Chondrocyte (in vitro differentiated cells): ENCODE measurements at regions not wholly inside any gene's neighbourhood (a gene's known extent, or its start where the extent isn't known, plus 50 kb on each side); places are given as distances from the start of the nearest gene placed in this dataset.

Experiments used
- DNase-seq: peaks from one replicate; pipeline ENCODE4 v3.0.0; 2021; ENCODE audit warnings: mixed read lengths, low spot score
- H3K27ac Mint-ChIP-seq: one replicate; pipeline ENCODE4 v1.8.0; 2021; ENCODE audit warnings: mild to moderate bottlenecking, moderate library complexity, mixed read lengths; ENCODE audit not compliant: unreplicated experiment
- H3K27me3 Mint-ChIP-seq: 2 replicates; pipeline ENCODE4 v1.8.0; 2021; ENCODE audit warnings: low read depth, mixed read lengths
- H3K36me3 Mint-ChIP-seq: 2 replicates; pipeline ENCODE4 v1.8.0; 2021; ENCODE audit warnings: low read depth, mixed read lengths
- H3K4me1 Mint-ChIP-seq: 2 replicates; pipeline ENCODE4 v1.8.0; 2021; ENCODE audit warnings: low read depth, mild to moderate bottlenecking, mixed read lengths
- H3K4me3 Mint-ChIP-seq: one replicate; pipeline ENCODE4 v1.8.0; 2021; ENCODE audit warnings: mild to moderate bottlenecking, moderate library complexity, mixed read lengths; ENCODE audit not compliant: unreplicated experiment
- H3K9me3 Mint-ChIP-seq: 2 replicates; pipeline ENCODE4 v1.8.0; 2021; ENCODE audit warnings: low read depth, mixed read lengths
- TF ChIP-seq, protein P1 (sequence below): fragments of 200-600 bp; sonication (generic); IDR thresholded peaks from 2 replicates; pipeline ENCODE4 v1.5.0; 2021; ENCODE audit warnings: antibody characterized with exemption, mild to moderate bottlenecking, moderate library complexity

DNA sequence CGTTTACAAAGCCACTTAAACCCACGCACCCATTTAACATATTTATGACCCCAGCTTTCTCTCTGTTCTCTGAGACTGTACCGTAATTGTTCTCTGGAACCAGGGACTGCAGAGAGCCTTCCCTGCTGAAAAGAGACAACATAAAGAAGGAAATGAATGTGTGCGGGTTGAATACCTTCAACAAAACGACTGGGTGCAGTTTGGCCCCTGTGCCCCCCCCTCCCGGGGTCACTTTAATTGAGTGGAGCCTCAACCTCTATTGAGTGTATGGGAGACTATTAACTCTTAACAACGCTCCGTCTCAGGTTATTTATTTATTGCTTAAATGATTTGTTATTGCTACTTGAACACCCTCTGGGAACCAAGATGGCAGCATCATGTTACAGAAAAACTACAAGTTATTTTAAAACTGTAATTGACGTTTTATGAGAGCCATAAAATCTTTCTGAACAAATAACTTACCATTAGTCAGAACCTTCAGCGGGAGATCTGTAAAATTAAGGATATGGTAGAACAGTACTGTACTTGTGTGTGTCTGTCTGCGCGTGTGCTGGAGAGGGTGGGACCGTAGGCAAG lies 70.6 kb downstream of the GAS1 start:
- Mint-ChIP-seq H3K4me3 (no peak overlapping the region), H3K4me1 (no peaks in the 10 kb centered on the region), H3K9me3 (peaks cover 3% of the 10 kb centered on the region), H3K27me3 (no peaks in the 10 kb centered on the region), H3K36me3 (no peaks in the 10 kb centered on the region), H3K27ac (no peak overlapping the region)
- DNase-seq = no peak
- TF ChIP-seq, protein P1, sequence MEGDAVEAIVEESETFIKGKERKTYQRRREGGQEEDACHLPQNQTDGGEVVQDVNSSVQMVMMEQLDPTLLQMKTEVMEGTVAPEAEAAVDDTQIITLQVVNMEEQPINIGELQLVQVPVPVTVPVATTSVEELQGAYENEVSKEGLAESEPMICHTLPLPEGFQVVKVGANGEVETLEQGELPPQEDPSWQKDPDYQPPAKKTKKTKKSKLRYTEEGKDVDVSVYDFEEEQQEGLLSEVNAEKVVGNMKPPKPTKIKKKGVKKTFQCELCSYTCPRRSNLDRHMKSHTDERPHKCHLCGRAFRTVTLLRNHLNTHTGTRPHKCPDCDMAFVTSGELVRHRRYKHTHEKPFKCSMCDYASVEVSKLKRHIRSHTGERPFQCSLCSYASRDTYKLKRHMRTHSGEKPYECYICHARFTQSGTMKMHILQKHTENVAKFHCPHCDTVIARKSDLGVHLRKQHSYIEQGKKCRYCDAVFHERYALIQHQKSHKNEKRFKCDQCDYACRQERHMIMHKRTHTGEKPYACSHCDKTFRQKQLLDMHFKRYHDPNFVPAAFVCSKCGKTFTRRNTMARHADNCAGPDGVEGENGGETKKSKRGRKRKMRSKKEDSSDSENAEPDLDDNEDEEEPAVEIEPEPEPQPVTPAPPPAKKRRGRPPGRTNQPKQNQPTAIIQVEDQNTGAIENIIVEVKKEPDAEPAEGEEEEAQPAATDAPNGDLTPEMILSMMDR = no peak

DNA sequence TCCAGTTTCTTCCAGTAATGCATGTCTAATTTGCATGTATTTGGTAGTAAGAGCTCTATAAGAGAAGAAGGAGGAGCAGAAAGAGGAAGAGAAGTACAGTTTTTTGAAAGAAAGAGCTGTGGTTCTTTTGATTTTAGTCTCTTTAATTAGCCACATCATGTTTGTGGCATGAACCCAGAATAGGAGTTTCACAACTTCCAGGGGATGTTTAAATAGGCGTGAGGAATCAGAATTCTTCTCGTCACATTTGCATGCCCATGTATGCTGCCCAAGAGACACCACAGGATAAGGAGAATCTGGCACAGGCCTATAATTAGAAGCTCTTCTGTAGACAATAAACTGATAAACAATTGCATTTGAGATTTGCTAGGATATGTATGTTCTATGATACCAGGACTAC lies 78.7 kb downstream of the GAS1 start:
- H3K9me3 Mint-ChIP-seq = peaks cover 3% of the 10 kb centered on the region
- H3K27me3 Mint-ChIP-seq = no peaks in the 10 kb centered on the region
- H3K4me1 Mint-ChIP-seq = peaks cover 4% of the 10 kb centered on the region
- TF ChIP-seq, protein P1 = no peak
- no peaks in the 10 kb centered on the region for H3K36me3 Mint-ChIP-seq
- no peak overlapping the region for H3K27ac Mint-ChIP-seq
- no peak for DNase-seq
- no peak overlapping the region for H3K4me3 Mint-ChIP-seq

GRCh38 chr9:86867804-86868313 lies 79.4 kb downstream of the GAS1 start:
- H3K9me3 Mint-ChIP-seq = no peaks in the 10 kb centered on the region
- peaks cover 4% of the 10 kb centered on the region for H3K4me1 Mint-ChIP-seq
- no peaks in the 10 kb centered on the region for H3K27me3 Mint-ChIP-seq

DNA sequence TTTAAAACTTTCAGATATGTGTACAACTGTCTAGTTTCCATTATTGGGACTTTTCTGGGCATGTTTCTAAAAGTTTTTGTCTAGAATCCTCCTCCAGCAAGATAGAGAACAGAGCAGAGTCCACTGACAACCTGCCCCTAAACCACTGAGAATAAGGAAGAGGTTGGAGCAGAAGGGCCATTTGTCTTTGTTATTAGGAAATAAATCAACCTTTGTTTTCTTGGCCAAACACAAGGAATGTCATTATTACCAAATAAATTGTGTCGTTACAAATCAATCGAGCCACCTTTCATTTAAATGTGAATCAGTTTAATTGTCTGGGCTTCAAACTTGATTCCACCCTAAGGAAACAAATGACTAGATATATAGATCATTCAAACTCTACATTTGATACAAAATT lies 81.4 kb downstream of the GAS1 start:
- no peak overlapping the region for H3K4me3 Mint-ChIP-seq
- peaks cover 4% of the 10 kb centered on the region for H3K4me1 Mint-ChIP-seq
- no peak overlapping the region for H3K27ac Mint-ChIP-seq
- no peak for DNase-seq
- no peaks in the 10 kb centered on the region for H3K36me3 Mint-ChIP-seq
- no peaks in the 10 kb centered on the region for H3K9me3 Mint-ChIP-seq
- H3K27me3 Mint-ChIP-seq = no peaks in the 10 kb centered on the region
- TF ChIP-seq, protein P1 = no peak

More at GRCh38 chr9:86867804-86868313, 79.4 kb downstream of the GAS1 start:
- TF ChIP-seq, protein P1 = no peak
- H3K4me3 Mint-ChIP-seq = no peak overlapping the region
- DNase-seq = no peak
- H3K36me3 Mint-ChIP-seq = no peaks in the 10 kb centered on the region
- H3K27ac Mint-ChIP-seq = no peak overlapping the region

- Mint-ChIP-seq H3K36me3 (no peaks in the 10 kb centered on the region), H3K4me3 (no peak overlapping the region), H3K9me3 (no peaks in the 10 kb centered on the region), H3K4me1 (peaks cover 6% of the 10 kb centered on the region), H3K27ac (no peak overlapping the region), H3K27me3 (no peaks in the 10 kb centered on the region)
- DNase-seq = no peak
- TF ChIP-seq, protein P1 = no peak
Measured at GRCh38 chr9:86860006-86860405, 87.3 kb downstream of the GAS1 start.
